IPS-NIHi11 (cell line): ENCODE measurements at regions not wholly inside any gene's neighbourhood (a gene's known extent, or its start where the extent isn't known, plus 50 kb on each side); places are given as distances from the start of the nearest gene placed in this dataset.

Experiments
- DNase-seq: peaks from one replicate; pipeline ENCODE4 v3.0.0; 2012; ENCODE audit warnings: mixed read lengths, low spot score

GRCh38 chr3:6510713-6511112 lies 350.2 kb upstream of the GRM7 start:
- DNase-seq = no peak

DNA sequence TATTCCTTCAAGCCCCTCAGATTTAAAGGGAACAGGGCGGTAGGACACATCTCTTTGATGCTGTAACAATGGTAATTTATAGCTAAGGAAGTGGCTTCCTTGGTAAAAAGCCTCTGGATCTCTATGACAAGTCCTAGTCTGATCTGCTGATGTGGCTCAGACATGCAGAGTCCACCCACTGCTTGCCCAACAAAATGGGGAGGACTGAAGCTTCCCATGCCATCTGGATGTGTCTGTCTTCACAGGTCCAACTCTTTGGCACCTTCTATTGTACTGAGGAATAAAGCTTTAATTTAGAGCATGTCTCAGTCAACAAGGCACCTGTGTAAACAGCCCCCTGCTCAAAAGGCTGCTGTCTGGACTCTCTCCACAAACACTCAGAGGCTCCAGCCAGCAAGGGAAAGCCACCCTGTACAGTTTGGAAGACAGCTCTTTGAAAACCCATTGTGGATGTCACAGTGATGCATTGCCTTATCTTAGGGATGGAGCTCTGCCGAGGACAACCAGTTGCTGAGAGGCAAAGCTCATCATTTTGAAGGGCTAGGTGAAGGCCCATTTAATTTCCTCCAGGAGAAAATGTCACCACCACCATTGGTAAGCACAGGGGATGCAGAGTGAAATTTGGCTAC lies 348.6 kb upstream of the GRM7 start:
- DNase-seq = no peak

GRCh38 chr3:6516143-6516542 lies 344.8 kb upstream of the GRM7 start:
- DNase-seq = no peak

GRCh38 chr3:6516694-6517093 lies 344.2 kb upstream of the GRM7 start:
- DNase-seq = no peak

- DNase-seq = no peak
Measured at GRCh38 chr3:6518709-6519345, 342.1 kb upstream of the GRM7 start.

DNA sequence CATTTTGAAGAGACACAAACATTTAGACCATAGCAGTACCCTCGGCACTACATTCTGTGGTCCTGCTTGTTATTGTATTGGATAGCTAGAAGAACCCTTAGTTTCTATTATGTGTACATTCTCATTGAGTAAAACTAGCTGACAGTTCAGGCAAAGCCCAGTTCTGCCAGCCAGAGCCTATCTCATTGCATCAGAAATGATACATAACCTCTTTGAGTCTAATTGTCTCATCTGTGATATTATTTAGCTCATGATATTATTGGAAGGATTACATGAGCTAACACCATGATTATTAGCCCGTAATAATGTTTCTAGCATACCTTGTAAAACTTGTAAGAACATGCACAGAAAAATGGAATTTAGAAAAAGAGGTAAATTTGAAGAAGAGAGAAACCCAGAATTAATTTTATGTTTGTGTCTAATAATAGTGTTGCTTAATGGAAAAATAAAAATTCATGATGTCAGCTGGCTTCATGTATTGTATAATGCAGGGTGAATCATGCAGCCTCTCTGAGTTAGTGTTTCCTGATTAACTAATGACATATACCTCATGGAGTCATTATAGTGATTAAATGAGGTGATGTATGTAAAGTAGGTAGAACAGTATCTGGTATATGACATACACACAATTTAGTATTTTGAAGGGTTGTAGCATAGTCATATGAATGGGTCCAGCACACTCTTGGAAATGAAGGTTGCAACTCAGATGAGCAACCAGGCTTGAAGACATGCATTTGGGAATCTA lies 339.4 kb upstream of the GRM7 start:
- no peak for DNase-seq

DNA sequence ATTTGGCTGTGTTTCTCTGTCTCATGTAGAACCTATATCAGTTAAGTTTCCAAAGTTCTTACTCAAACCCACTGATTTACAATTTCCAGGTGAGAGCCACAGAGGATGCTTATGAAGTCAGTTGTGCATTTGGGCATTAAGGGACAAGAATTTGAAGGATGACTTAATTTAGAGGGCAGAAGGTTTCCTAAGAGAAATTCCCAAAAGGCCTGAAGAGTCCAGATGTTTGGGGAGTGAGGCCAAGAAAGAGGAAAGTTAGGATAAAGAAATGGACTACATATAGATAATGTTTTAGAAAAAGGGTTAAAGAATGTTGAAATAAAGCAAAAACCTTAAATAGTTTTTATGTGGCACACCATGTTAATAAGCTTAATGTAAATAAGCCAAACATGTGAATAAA lies 338.7 kb upstream of the GRM7 start:
- no peak for DNase-seq

- DNase-seq = no peak
Measured at GRCh38 chr3:6523043-6523442, 337.9 kb upstream of the GRM7 start.

- DNase-seq = no peak
Measured at GRCh38 chr3:6524479-6524878, 336.4 kb upstream of the GRM7 start.

GRCh38 chr3:6526321-6526720 lies 334.6 kb upstream of the GRM7 start:
- no peak for DNase-seq

DNA sequence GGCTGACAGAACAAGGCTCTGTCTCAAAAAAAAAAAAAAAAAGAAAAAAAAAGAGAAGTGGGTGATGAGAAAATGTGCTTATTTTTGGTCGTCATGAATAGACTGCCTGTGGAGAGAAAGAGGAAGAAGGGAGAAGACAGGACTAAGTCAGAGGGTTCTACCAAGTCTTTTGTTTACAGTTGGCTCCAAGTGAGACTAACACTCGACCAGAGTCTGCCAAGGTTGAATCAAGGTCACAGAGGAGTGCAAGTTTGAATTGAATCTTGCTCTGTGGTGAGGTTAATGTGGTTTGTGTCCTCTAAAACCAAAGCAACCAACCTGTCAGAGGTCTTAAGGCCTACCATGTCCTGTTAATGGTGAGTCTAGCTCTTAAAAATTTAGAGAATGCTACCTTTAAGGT lies 334.1 kb upstream of the GRM7 start:
- DNase-seq = no peak

DNA sequence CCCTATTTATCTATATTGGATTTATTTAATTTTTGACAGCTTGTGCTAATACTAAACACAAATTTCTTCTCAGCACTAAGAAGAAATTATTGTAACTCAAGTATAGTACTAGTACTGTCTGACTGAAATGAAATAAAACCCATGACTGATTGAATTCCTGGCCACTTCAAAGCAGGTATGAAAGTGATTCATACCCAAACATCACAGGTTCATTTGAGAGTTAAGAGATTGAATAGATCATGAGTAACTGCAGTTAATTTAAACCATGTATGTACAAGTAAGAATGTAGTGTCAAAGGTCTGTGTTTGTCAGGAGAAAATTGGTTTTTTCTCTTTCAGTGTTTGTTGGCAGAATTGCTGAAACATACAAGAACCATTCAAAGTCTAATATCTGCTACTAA lies 332.0 kb upstream of the GRM7 start:
- DNase-seq = no peak

DNA sequence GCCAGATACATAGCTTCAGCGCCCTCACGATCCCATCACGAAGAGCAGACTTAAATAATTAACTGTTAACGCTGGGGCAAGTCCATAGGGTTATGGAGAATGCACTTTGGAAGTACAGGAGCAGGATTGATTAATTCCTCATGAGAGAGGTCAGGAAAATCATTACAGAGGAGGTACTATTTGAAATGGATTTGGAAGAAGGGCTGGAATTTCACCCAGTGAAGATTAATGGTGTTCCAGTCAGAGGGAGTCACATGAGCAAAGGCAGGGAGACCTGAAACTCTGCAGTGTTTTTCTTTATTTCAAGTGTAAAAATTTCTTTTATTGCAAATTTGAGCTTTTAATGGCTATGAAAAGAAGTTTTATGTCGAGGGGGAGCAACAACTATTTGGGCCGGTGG lies 329.8 kb upstream of the GRM7 start:
- no peak for DNase-seq

DNA sequence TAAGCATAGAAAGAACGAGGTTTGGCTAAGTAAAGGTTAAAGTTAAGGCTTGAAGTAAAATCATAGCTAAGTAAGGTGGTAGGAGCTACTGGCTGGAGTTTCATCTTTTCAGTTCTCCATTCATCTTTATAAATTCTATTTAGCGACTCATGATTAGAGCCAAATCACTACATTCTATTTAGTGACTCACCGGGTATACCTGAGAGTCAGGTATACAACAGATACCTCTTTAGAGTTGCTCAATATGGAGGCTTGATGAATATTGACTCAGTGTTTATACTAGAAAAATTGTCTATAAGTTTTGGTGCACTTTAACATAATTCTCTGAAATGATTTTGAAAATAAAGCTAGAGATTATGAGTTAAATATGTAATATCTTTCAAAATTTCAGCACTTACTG lies 328.8 kb upstream of the GRM7 start:
- no peak for DNase-seq

- no peak for DNase-seq
Measured at GRCh38 chr3:6540981-6541380, 319.9 kb upstream of the GRM7 start.

GRCh38 chr3:6542795-6543194 lies 318.1 kb upstream of the GRM7 start:
- no peak for DNase-seq

DNA sequence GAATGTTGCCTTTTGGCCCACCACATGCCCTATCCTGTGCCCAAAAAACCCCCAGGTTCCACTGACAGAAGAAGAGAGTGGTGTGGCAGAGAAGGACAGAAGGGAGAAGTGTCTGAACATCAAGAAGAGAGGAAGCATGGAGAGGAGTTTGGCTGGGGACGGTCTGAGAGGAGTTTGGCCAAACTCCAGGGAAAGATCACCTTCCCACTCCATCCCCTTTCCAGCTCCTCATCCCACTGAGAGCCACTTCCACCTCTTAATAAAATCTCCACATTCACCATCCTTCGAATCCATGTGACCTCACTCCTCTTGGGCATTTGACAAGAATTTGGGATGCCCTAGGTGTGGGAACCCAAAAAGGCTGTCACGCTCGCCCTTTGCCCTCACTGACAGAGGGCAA lies 311.6 kb upstream of the GRM7 start:
- no peak for DNase-seq

- no peak for DNase-seq
Measured at GRCh38 chr3:6551165-6551564, 309.8 kb upstream of the GRM7 start.

GRCh38 chr3:6560259-6560658 lies 300.7 kb upstream of the GRM7 start:
- no peak for DNase-seq

DNA sequence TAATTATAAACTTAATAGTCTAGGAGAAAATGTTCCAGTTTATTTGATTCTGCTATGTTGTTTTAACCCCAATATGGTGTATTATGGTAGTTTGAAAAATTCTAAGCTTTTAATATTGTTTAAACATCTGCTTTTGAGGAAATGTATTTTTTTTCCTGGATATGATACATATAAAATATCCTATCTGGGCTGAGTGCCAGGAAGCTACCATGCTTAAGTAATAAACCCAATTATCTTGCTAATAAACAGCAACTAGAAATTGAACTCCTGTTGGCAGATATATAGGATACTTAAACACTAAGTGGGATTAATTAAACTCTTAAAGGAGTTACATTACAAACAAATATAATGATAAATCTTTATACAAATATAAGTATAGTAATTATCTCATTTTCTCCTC lies 293.7 kb upstream of the GRM7 start:
- DNase-seq = no peak

DNA sequence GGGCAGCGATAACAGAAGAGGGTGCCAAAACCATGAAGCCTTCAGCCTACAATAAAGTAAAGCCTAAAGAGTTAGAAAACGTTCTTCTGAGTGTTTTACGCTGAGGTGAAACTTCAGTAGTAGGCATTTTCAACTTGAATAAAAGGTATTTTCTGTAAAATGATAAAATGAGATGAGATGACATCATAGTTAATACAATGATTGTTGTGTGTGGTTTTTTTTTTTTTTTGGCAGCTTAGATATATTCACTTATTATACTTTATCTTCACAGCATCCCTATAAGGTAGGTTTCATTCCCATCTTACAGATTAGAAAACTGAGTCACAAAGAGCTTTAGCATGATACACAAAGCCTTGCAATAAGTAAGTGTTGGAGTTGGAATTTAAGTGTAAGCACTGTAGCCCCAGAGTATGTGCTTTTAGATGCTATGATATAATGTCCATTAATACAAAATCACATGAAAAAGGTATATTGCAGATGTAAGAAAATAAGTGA lies 291.9 kb upstream of the GRM7 start:
- DNase-seq = no peak

DNA sequence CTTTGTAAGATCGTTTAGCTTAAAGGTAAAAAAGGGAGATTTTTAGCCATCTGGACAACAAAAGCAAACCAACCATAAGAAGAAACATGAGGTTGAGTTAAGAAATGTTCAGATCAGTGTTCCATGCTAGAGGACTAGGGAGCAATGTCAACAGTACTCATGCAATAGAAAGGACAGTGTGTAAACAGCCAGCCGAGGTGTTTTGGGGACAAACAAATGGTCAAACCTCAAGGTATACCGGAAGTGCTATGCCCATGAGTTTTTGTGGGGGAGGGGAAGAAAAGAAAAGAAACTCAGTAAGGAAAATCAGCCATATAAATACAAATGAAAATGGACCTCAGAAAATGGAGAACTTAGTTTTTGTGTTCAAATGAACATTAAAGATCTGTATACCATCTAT lies 289.5 kb upstream of the GRM7 start:
- no peak for DNase-seq

GRCh38 chr3:6577584-6577983 lies 283.3 kb upstream of the GRM7 start:
- DNase-seq = no peak
